ENCODE measurements at regions not wholly inside any gene's neighbourhood (a gene's known extent, or its start where the extent isn't known, plus 50 kb on each side); places are given as distances from the start of the nearest gene placed in this dataset.

- no peak for TF ChIP-seq CTCF (IDR thresholded peaks at IDR 0.05; ENCODE audit: insufficient read depth, low read length, poor library complexity, severe bottlenecking)
- no peak for TF ChIP-seq EZH2phosphoT487 (conservative IDR thresholded peaks at IDR 0.05; ENCODE audit: low read length)
Observed at GRCh38 chr5:158559643-158560042, 540.1 kb downstream of the EBF1 start.

All from SU-DHL-6 (cell line).